NCI-H2196 treated with DMSO at 0.1 percent for 48 hours (cell line): ENCODE measurements at regions not wholly inside any gene's neighbourhood (a gene's known extent, or its start where the extent isn't known, plus 50 kb on each side); places are given as distances from the start of the nearest gene placed in this dataset.
"Not testable (repeated sequence)": the region's sequence is repeated elsewhere in the genome, so short reads cannot be mapped to it uniquely, and the experiment has no call there.

ENCODE experiments used
- DNase-seq: peaks from one replicate; lab custom pipeline; 2025; ENCODE audit not compliant: unreplicated experiment; lab: John Stamatoyannopoulos, UW

DNA sequence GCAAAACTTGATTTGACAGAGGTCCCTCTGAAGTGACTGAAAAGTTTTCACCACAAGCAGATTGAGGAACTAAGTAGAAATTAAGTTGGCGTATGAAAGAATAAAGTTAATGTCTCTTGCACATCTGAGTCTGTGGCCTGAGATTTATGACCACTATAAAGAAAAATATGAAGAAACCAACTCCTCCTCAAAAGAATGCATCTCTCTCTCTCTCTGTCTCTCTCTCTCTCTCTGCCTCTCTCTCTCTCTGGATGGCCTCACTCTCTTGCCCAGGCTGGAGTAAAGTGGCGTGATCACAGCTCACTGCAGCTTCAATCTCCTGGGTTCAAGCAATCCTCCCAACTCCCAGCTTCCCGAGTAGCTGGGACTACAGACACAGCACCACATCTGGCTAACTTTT lies 55.2 kb downstream of the RPL22L1 start:
- no peak for DNase-seq

- DNase-seq, result no peak
These were observed 56.7 kb downstream of the RPL22L1 start for GRCh38 chr3:170813266-170813665.

DNA sequence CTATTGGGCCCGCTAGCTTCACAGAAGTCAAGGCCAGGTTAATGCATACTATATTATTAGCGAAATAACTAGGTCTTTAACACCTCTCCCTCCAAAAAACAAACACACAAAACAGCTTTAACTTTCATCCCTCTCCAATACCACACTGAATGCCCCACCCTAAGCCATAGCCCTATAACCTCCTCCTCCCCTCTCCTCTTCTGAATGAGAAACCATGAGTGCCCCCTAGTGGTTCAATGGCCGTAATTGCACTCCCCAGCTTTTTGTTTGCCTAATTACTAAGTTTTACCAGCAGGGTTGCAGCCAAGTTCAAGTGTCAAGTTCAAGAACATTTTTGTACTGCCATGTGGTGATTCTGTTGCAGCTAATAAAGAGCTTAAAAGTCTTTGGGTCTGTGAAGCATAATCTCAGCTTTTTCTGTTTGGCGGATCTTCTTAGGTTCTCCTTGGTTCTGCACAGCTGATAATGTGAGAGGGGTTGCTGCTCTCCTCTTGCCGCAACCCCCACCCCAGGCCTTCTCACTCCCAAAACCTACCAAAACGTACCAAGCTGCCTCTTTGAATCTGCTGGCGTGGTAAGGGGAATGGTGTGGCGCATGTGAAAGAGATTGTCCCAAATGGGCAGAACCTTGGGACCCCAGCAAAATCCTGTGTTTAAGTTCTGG lies 57.9 kb downstream of the RPL22L1 start:
- peak; percentile 84 for DNase-seq

DNA sequence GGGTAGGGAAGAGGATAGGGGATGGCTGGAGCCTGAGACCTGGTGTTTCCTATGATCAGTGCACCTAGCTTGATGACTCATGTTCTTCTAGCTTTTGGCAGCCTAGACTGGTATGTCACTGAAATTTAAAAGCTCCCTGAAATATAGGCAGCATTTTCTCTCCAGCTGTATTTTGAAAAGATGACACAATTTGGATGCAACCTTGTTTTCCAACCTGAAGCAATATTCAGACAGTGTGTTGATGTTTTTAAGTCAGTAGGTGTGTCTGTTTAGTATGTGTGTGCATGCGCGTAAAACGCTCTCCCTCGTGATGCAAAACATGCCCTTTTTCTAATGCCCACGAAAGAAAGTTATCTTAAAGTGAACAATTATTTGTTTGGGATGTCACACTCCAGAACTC lies 58.5 kb downstream of the RPL22L1 start:
- DNase-seq, result peak; percentile 10

DNA sequence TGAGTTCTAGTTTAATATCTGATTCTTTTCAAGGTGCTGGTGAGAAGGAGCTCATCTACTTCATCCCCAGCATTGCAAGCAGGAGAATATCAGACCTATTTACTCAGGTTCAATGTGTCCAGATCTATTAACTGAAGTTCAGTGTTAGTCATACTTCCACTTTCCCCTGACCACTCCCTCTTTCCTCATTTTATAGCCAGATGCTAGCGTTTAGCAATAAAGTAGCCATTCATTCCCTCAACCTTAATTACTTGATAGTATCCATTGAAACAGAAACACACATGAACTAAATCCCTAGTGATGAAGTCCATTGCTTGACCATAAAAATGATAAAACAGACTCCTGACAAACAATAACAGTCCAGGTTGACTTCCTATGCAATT lies 60.0 kb downstream of the RPL22L1 start:
- DNase-seq, result no peak

GRCh38 chr3:170809007-170809974 lies 60.7 kb downstream of the RPL22L1 start:
- DNase-seq, result peak; percentile 47

DNA sequence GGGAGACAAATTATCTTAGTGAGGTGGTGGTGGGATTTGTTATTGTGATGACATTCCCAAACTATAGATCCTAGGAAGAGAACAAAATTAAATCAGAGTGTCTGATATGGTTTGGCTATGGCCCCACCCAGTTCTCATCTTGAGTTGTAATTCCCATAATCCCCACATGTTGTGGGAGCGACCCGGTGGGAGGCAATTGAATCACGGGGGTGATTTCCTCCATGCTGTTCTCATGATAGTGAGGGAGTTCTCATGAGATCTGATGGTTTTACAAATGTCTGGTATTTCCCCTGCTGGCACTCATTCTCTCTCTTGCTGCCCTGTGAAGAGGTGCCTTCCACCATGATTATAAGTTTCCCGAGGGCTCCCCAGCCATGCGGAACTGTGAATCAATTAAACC lies 62.0 kb downstream of the RPL22L1 start:
- DNase-seq, result no peak

GRCh38 chr3:170806676-170807075 lies 63.3 kb downstream of the RPL22L1 start:
- no peak for DNase-seq

- no peak for DNase-seq
These were observed 63.9 kb downstream of the RPL22L1 start for GRCh38 chr3:170806141-170806540.

GRCh38 chr3:170805296-170805695 lies 64.7 kb downstream of the RPL22L1 start:
- DNase-seq, result not testable (repeated sequence)

DNA sequence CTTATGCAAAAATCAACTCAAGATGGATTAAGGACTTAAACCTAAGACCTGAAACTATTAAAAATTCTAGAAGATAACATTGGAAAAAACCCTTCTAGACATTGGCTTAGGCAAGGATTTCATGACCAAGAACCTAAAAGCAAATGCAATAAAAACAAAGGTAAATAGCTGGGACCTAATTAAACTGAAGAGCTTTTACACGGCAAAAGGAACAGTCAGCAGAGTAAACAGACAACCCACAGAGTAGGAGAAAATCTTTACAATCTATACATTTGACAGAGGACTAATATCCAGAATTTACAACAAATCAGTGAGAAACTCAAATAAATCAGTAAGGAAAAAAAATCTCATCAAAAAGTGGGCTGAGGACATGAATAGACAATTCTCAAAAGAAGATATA lies 65.4 kb downstream of the RPL22L1 start:
- not testable (repeated sequence) for DNase-seq

DNA sequence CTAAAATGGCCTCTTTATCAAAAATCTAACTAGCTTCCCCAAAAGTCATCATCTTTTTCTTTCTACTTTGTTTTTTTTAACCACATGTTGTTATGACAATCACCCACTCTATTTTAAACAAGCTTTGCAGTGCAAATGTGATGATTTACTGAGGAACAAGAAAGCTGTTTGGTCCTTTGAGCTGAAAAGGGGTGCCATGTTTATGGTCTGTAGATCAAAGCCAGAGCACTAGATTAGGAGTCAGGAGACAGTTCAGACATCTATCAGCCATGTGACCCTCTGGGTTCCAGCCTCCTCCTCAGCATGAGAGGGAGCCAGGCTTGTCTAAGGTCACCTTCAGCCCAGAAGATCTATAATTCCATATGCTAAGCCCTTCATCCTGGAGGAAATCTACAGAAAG lies 65.9 kb downstream of the RPL22L1 start:
- DNase-seq, result no peak

GRCh38 chr3:170802164-170803151 lies 67.5 kb downstream of the RPL22L1 start:
- no peak for DNase-seq

- no peak for DNase-seq
These were observed 68.4 kb downstream of the RPL22L1 start for GRCh38 chr3:170801597-170801996.

DNA sequence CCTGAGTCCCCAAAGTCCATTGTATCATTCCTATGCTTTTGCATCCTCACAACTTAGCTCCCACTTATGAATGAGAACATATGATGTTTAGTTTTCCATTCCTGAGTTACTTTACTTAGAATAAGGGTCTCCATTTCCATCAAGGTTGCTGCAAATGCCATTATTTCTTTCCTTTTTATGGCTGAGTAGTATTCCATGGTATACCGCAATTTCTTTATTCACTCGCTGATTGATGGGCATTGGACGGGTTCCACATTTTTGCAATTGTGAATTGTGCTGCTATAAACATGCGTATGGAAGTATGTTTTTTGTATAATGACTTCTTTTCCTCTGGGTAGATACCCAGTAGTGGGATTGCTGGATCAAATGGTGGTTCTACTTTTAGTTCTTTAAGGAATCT lies 69.7 kb downstream of the RPL22L1 start:
- DNase-seq, result not testable (repeated sequence)

- no peak for DNase-seq
These were observed 71.0 kb downstream of the RPL22L1 start for GRCh38 chr3:170799009-170799408.

GRCh38 chr3:170797685-170798084 lies 72.3 kb downstream of the RPL22L1 start:
- no peak for DNase-seq

DNA sequence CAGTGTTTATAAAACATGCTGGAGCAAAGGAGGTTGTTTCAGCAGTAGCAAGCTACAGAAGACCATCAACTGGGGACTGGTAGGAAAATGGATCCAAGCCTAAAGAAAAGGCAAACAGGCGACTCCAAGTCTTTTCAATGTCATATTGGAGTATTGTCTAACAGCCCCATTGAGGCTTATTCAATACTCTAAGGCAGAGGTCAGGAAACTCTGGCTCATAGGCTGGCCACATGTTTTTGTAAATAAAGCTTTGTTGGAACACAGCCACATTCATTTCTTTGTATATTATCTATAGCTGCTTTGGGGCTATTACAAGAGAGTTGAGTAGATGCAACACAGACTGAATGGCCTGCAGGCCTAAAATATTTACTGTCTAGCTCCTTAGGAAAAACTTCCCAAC lies 77.5 kb downstream of the RPL22L1 start:
- no peak for DNase-seq

- no peak for DNase-seq
These were observed 79.3 kb downstream of the RPL22L1 start for GRCh38 chr3:170790647-170791046.

DNA sequence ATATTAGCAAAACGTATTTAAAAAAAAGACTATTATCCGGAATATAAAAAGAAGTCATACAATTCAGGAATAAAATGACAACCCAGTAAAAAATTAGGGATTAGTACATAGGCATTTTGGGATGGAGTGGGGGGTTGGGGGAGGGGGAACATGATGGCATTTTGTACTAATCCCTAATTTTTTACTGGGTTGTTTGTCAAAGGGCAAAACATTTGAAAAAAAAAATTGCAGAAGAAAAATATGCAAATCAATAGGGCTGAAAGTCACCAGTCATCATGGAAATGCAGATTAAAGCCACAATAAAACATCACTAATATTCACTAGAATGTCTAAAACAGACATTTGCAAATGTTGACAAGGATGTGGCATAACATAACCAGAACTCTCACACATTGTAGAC lies 82.5 kb downstream of the RPL22L1 start:
- no peak for DNase-seq

DNA sequence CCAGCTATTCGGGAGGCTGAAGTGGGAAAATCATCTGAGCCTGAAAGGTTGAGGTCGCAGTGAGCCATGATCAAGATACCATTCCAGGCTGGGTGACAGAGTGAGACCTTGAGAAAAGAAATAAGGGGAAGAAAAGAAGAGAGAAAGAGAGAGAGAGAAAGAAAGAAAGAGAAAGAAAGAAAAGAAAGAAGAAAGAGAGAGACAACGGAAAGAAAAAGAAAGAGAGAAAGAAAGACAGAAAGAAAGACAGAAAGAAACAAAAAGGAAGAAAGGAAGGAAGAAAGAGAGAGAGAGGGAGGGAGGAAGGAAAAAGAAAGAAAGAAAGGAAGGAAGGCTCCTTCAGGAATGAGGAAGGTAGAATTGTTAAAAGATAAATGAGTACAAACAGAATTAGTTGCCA lies 84.5 kb downstream of the RPL22L1 start:
- DNase-seq, result no peak
